Esophagus squamous epithelium (tissue), 5 donors: ENCODE measurements at regions not wholly inside any gene's neighbourhood (a gene's known extent, or its start where the extent isn't known, plus 50 kb on each side); places are given as distances from the start of the nearest gene placed in this dataset.

ENCODE experiments used
- DNase-seq: peaks from one replicate; lab custom pipeline; 2025; lab: John Stamatoyannopoulos, UW
- H3K27ac ChIP-seq, 4 donors: fragments of 200-600 bp; sonication (generic); one replicate each; pipeline ENCODE4 v1.5.1; 2016 to 2019; ENCODE audit warnings: mild to moderate bottlenecking in 1 of 4
- H3K27me3 ChIP-seq, 4 donors: fragments of 200-600 bp; sonication (generic); 1 replicate in 3 of 4; 2 replicates in 1 of 4; pipeline versions ENCODE4 v1.5.1 to v1.6.0; 2017 to 2021; ENCODE audit warnings: antibody characterized with exemption in 1 of 4
- H3K36me3 ChIP-seq, 3 donors: fragments of 200-600 bp; sonication (generic); one replicate each; pipeline ENCODE4 v1.5.1; 2016 to 2019
- H3K4me1 ChIP-seq, 3 donors: fragments of 200-600 bp; sonication (generic); one replicate each; pipeline ENCODE4 v1.5.1; 2017 to 2019
- H3K4me3 ChIP-seq, 4 donors: fragments of 200-600 bp; sonication (generic); 1 replicate in 3 of 4; 2 replicates in 1 of 4; pipeline ENCODE4 v1.5.1; 2016 to 2019; ENCODE audit warnings: mild to moderate bottlenecking in 2 of 4, moderate library complexity in 1 of 4
- H3K9me3 ChIP-seq, 3 donors: fragments of 200-600 bp; sonication (generic); one replicate each; pipeline ENCODE4 v1.5.1; 2016 to 2019
- POLR2A ChIP-seq, 4 donors: fragments of 450-650 bp; IDR thresholded peaks; one replicate each; pipeline ENCODE4 v1.6.1; 2017; ENCODE audit warnings: antibody characterized with exemption in 4 of 4, mild to moderate bottlenecking in 4 of 4, moderate library complexity in 3 of 4
- WGBS, 2 donors: methylation state at CpG; one replicate each; pipeline ENCODE4 v1.1.5; 2018; 5-methylcytosine and 5-hydroxymethylcytosine counted together
- intact Hi-C: fragments of 100-400 bp; cut with DNase I; formaldehyde crosslinking; loops from one replicate; pipeline ENCODE4 v1.15.0; 2022
- TF ChIP-seq, protein P1 (sequence below), 6 experiments: fragments of 450-650 bp in 4 of 6; fragments of 200-600 bp in 2 of 6; sonication (generic) in 2 of 6; IDR thresholded peaks; one replicate each; pipeline ENCODE4 v1.5.1; 2016 to 2019; ENCODE audit warnings: antibody characterized with exemption in 6 of 6, mild to moderate bottlenecking in 4 of 6, moderate library complexity in 4 of 6
- donor health status: DM: yes; HTN: yes; CAD: no.

DNA sequence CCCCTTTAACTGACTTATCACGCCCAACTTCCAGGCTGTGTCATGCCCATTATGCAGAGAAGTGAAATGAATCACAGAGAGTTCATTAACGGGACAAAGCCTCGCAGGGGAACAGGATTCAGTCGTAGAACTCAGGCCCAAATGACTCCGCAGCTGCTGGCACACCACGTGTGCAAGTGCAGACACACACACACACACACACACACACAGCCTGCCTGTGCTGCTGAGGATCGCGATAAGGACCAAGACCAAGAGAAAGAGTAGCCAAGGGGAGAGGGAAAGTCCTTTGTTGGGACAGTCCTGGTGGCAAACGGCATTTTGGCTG lies 90.0 kb upstream of the TAF1B start:
- no peaks in the 10 kb centered on the region for H3K9me3 ChIP-seq
- intact Hi-C loops, result no loop called here
- no peaks in the 10 kb centered on the region for H3K36me3 ChIP-seq
- peak in 1 of 4 donors; percentile 49 for TF ChIP-seq POLR2A (IDR thresholded peaks at IDR 0.05)
- TF ChIP-seq, protein P1, sequence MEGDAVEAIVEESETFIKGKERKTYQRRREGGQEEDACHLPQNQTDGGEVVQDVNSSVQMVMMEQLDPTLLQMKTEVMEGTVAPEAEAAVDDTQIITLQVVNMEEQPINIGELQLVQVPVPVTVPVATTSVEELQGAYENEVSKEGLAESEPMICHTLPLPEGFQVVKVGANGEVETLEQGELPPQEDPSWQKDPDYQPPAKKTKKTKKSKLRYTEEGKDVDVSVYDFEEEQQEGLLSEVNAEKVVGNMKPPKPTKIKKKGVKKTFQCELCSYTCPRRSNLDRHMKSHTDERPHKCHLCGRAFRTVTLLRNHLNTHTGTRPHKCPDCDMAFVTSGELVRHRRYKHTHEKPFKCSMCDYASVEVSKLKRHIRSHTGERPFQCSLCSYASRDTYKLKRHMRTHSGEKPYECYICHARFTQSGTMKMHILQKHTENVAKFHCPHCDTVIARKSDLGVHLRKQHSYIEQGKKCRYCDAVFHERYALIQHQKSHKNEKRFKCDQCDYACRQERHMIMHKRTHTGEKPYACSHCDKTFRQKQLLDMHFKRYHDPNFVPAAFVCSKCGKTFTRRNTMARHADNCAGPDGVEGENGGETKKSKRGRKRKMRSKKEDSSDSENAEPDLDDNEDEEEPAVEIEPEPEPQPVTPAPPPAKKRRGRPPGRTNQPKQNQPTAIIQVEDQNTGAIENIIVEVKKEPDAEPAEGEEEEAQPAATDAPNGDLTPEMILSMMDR (IDR thresholded peaks at IDR 0.05), result no peak
- H3K27me3 ChIP-seq, result peaks cover 0 to 13% (median 0%) of the 10 kb centered on the region in 4 donors
- no peak for DNase-seq
- H3K4me3 ChIP-seq, result peak overlapping the region; percentile 40 to 61 (median 49)
- H3K27ac ChIP-seq, result peak overlapping the region; percentile 92 to 98 (median 96)
- 14 to 20% methylated on average over 4 to 6 of the region's 9 CpGs for WGBS, 2 donors
- H3K4me1 ChIP-seq, result peaks cover 36 to 80% (median 59%) of the 10 kb centered on the region in 3 donors

DNA sequence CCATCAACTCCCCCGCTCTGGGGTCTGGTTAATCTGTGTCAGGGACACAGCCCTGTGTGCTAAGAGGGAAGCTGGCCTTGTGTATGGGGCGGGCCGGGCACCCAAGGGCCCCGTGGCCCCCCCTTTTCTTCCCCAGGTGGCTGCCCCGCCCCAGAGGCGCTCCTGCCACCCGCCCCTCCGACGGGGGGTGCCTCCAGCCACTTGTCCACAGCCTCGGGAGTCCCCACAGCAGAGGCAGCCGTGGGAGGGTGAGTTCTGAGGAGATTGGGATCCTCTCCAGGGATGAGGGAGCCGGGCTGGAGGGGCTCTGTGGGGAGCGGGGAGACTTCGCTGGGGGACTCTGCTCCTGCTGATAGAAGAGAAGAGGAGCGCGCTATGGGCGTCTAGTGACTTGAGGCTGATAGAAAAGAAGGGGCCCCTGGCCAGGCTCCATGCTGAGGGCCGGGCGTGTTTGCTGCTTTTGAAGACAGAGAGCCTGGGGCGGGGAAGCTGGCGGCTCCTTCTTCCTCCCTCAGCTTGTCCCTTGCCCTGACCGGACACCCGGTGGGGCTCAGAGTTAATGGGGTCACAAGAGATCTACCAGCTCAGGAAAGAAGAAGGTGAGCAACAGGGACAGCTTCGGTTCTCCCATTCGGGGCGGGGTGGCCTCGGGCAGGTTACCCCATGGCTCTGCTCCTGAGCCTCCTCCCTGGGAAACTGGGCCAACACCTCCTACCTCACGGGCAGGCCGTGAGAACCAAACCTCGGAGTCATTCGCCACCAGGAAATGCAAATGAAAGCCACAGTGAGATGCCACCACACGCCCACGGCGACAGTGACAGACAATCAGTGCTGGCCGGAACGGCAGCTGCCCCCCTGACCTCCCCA lies 89.4 kb upstream of the TAF1B start:
- intact Hi-C loops, result no loop called here

DNA sequence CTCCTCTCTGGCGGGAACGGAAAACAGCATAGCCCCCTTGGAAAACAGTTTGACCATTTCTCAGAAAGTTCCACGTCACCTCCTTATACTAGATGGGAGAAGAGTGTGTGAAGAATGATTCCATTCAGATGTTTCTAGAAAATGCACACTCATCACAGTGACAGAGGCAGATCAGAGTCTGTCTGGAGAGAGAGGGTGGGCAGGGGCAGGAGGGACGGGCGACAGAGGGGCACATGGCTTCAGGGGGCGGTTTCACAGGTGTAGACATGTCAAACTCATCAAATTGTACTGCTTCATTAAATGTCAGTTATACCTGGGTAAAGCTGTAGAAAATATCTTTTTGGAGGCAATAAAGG lies 88.8 kb upstream of the TAF1B start:
- TF ChIP-seq POLR2A (IDR thresholded peaks at IDR 0.05), result no peak
- TF ChIP-seq, protein P1 (IDR thresholded peaks at IDR 0.05), result no peak
- no peaks in the 10 kb centered on the region for H3K36me3 ChIP-seq
- peaks cover 0 to 13% (median 0%) of the 10 kb centered on the region in 4 donors for H3K27me3 ChIP-seq
- H3K4me3 ChIP-seq, result peak overlapping the region; percentile 40 to 61 (median 49)
- peak overlapping the region; percentile 92 to 98 (median 96) for H3K27ac ChIP-seq
- no peaks in the 10 kb centered on the region for H3K9me3 ChIP-seq
- no peak for DNase-seq
- WGBS, 2 donors, result 53 to 61% methylated on average over 4 of the region's 6 CpGs
- peaks cover 39 to 85% (median 62%) of the 10 kb centered on the region in 3 donors for H3K4me1 ChIP-seq
- intact Hi-C loops, result no loop called here

More for the DNA sequence above, 89.4 kb upstream of the TAF1B start:
- peaks cover 0 to 13% (median 0%) of the 10 kb centered on the region in 4 donors for H3K27me3 ChIP-seq
- WGBS, 2 donors, result 40 to 51% methylated on average over 10 to 18 of the region's 36 CpGs
- peak in 2 of 4 donors; percentile 36 to 44 for TF ChIP-seq POLR2A (IDR thresholded peaks at IDR 0.05)
- TF ChIP-seq, protein P1 (IDR thresholded peaks at IDR 0.05), result no peak
- no peaks in the 10 kb centered on the region for H3K36me3 ChIP-seq
- H3K9me3 ChIP-seq, result no peaks in the 10 kb centered on the region
- peak overlapping the region; percentile 92 to 98 (median 96) for H3K27ac ChIP-seq
- peak overlapping the region; percentile 40 to 61 (median 49) for H3K4me3 ChIP-seq
- DNase-seq, result no peak
- H3K4me1 ChIP-seq, result peaks cover 39 to 80% (median 63%) of the 10 kb centered on the region in 3 donors

DNA sequence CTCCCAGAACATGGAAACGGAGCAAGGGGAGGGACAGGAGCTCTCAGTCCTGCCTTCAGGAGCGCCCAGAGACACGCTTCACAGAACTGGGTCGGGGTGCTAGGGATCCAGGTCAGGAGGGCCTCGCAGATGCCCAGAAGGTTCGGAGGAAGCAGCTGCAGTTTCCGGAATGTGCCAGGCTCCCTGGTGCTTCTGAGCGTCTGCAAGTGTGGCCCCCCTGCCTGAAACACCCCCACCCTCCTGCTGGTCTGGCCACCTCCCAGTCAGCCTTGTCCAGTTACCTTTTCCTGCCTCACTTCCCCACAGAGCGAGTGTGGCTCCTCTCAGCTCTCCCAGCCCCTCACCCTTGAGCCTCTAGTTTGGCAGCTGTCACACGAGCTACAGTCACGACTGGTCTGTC lies 88.3 kb upstream of the TAF1B start:
- peak overlapping the region; percentile 92 to 98 (median 96) for H3K27ac ChIP-seq
- peak overlapping the region in 1 of 4 donors; percentile 51 for H3K4me3 ChIP-seq
- H3K4me1 ChIP-seq, result peaks cover 39 to 85% (median 62%) of the 10 kb centered on the region in 3 donors
- no peaks in the 10 kb centered on the region for H3K9me3 ChIP-seq
- WGBS, 2 donors, result 81 to 94% methylated on average over 5 to 8 of the region's 11 CpGs
- H3K27me3 ChIP-seq, result peaks cover 0 to 13% (median 0%) of the 10 kb centered on the region in 4 donors
- no peak for DNase-seq
- no peak for TF ChIP-seq POLR2A (IDR thresholded peaks at IDR 0.05)
- TF ChIP-seq, protein P1 (IDR thresholded peaks at IDR 0.05), result no peak
- H3K36me3 ChIP-seq, result no peaks in the 10 kb centered on the region
- intact Hi-C loops, result no loop called here

DNA sequence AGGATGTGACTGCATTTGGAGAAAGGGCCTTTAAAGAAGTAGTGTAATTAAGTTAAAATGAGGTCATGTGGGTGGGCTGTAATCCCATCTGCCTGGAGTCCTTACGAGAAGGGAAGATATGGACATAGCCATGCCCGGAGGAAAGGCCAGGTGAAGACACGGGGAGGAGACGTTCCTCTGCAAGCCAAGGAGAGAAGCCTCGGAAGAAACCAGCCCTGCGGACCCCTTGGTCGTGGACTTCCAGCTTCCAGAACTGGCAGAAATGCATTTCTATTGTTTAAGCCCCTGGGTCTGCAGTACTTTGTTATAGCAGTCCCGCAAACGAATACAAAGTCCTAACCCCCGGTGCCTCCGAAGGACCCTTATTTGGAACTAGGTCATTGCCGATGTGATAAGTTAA lies 87.6 kb upstream of the TAF1B start:
- WGBS, 2 donors, result 94 to 97% methylated on average over 9 to 12 of the region's 12 CpGs
- Histone ChIP-seq H3K4me1 (peaks cover 39 to 91% (median 62%) of the 10 kb centered on the region in 3 donors), H3K4me3 (no peak overlapping the region), H3K36me3 (no peaks in the 10 kb centered on the region), H3K27me3 (peaks cover 0 to 13% (median 0%) of the 10 kb centered on the region in 4 donors), H3K27ac (peak overlapping the region in 3 of 4 donors; percentile 79 to 96 (median 92)), H3K9me3 (no peaks in the 10 kb centered on the region)
- DNase-seq, result no peak
- TF ChIP-seq, protein P1 (IDR thresholded peaks at IDR 0.05), result no peak
- TF ChIP-seq POLR2A (IDR thresholded peaks at IDR 0.05), result no peak
- intact Hi-C loops, result no loop called here
